22Rv1 (cell line): ENCODE measurements at regions not wholly inside any gene's neighbourhood (a gene's known extent, or its start where the extent isn't known, plus 50 kb on each side); places are given as distances from the start of the nearest gene placed in this dataset.

Experiments
- ZFX ChIP-seq: fragments of 450-650 bp; IDR thresholded peaks from 2 replicates; pipeline ENCODE4 v1.6.1; 2017; ENCODE audit warnings: antibody characterized with exemption, borderline replicate concordance
- TF ChIP-seq, protein P1 (sequence below): fragments of 450-650 bp; IDR thresholded peaks from 2 replicates; pipeline ENCODE4 v1.5.1; 2017; ENCODE audit warnings: mild to moderate bottlenecking

DNA sequence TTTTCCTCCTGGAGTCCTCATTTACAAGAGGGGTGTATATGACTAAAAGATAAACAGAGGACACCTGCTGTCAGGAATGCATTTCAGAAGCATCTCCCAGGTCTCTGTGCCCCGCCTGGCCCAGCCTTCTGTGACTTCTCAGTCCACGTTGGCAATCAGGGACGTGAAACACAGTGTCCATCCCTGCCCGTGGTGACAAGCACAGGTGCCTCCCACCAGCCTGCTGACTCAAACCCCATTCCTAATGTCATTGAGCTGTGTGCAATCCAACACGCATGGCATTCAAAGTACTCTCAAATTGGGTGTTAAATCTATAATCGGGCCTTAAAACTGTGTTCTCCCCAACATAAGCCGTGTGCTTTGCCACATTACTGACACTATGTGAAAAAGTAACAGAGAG, 343.2 kb downstream of the EIPR1 start:
- TF ChIP-seq, protein P1, sequence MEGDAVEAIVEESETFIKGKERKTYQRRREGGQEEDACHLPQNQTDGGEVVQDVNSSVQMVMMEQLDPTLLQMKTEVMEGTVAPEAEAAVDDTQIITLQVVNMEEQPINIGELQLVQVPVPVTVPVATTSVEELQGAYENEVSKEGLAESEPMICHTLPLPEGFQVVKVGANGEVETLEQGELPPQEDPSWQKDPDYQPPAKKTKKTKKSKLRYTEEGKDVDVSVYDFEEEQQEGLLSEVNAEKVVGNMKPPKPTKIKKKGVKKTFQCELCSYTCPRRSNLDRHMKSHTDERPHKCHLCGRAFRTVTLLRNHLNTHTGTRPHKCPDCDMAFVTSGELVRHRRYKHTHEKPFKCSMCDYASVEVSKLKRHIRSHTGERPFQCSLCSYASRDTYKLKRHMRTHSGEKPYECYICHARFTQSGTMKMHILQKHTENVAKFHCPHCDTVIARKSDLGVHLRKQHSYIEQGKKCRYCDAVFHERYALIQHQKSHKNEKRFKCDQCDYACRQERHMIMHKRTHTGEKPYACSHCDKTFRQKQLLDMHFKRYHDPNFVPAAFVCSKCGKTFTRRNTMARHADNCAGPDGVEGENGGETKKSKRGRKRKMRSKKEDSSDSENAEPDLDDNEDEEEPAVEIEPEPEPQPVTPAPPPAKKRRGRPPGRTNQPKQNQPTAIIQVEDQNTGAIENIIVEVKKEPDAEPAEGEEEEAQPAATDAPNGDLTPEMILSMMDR: no peak
- TF ChIP-seq ZFX: no peak
